Medulla oblongata (tissue), 1 donor: ENCODE measurements at regions not wholly inside any gene's neighbourhood (a gene's known extent, or its start where the extent isn't known, plus 50 kb on each side); places are given as distances from the start of the nearest gene placed in this dataset.
A peak's percentile ranks its signal among the peaks of the same experiment; 100 is the strongest.

ENCODE experiments used
- DNase-seq: peaks from one replicate; pipeline ENCODE4 v3.0.0-alpha.2; 2015; ENCODE audit errors: extremely low spot score

DNA sequence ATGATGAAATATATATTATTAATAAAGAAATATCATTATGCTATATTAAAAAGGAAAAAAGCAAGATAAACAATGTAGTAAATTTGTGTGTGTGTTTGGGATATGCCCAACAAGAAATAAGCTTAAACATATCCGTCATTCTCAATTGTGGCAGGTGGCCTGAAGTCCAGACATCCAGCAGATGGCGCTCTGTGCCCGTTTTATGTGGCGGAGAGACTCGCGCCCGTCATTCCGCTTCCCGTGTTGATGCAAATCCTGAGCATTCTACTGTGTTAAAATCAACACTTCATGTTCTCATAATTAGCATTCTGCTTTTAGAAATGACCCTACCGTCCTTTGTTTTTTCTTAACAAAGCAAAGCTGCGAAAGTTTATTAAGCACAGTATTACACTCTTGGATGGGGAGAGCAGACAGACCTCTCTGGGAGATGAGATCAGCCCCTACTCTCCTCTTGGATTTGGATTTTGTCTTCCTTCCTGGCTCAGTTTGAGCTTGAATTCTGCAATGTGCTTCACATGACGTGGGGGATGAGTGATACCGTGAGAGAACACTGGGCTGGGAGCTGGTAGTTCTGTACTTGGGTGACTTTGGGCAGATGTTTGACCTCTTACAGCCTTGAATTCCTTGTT lies 125.8 kb downstream of the MCHR2 start:
- peak; percentile 87 for DNase-seq
